GM12891 (cell line): ENCODE measurements at regions not wholly inside any gene's neighbourhood (a gene's known extent, or its start where the extent isn't known, plus 50 kb on each side); places are given as distances from the start of the nearest gene placed in this dataset.

Experiments
- POLR2A ChIP-seq: IDR thresholded peaks from 2 replicates; pipeline ENCODE4 v1.6.1; 2011; ENCODE audit warnings: low read depth, low read length, control low read depth
- POLR2AphosphoS5 ChIP-seq: IDR thresholded peaks from 2 replicates; pipeline ENCODE4 v1.6.1; 2011; ENCODE audit warnings: low read depth, low read length, control low read depth
- POU2F2 ChIP-seq: IDR thresholded peaks from 2 replicates; pipeline ENCODE4 v1.6.1; 2011; ENCODE audit warnings: low read depth, mild to moderate bottlenecking, control low read depth, low read length, moderate library complexity
- TAF1 ChIP-seq: IDR thresholded peaks from 2 replicates; pipeline ENCODE4 v1.6.1; 2011; ENCODE audit warnings: low read depth, low read length, control low read depth

DNA sequence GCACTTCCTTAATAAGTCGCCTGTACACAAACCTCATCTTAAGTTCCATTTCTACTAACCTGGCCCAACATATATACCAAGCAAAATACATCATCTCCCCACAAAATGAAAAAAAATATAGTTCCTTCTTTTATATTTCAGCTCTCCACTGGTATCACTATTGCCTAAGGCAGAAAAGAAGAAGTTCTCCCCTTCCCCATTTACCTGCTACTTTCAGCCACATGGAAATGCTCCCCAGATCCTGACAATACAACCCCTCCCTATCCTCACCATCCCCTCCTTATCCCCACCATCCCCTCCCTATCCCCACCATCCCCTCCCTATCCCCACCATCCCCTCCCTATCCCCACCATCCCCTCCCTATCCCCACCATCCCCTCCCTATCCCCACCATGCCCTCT lies 175.7 kb downstream of the LINC00237 start:
- TF ChIP-seq POLR2AphosphoS5 (no peak), POLR2A (no peak), TAF1 (no peak), POU2F2 (no peak)
